Progenitor cell of endocrine pancreas (in vitro differentiated cells): ENCODE measurements at regions not wholly inside any gene's neighbourhood (a gene's known extent, or its start where the extent isn't known, plus 50 kb on each side); places are given as distances from the start of the nearest gene placed in this dataset.

Experiments used
- DNase-seq: peaks from one replicate; pipeline ENCODE4 v3.0.0; 2021; ENCODE audit warnings: low spot score; ENCODE audit not compliant: unreplicated experiment
- H3K27ac Mint-ChIP-seq: 2 replicates; pipeline ENCODE4 v1.8.0; 2021; ENCODE audit warnings: mild to moderate bottlenecking, moderate library complexity, mixed read lengths
- H3K27me3 Mint-ChIP-seq: 2 replicates; pipeline ENCODE4 v1.8.0; 2021; ENCODE audit warnings: mixed read lengths
- H3K36me3 Mint-ChIP-seq: 2 replicates; pipeline ENCODE4 v1.8.0; 2022; ENCODE audit warnings: mixed read lengths; ENCODE audit not compliant: insufficient read depth
- H3K4me1 Mint-ChIP-seq: 2 replicates; pipeline ENCODE4 v1.8.0; 2021; ENCODE audit warnings: low read depth, mixed read lengths
- H3K4me3 Mint-ChIP-seq: 2 replicates; pipeline ENCODE4 v1.8.0; 2021; ENCODE audit warnings: low read depth, mild to moderate bottlenecking, moderate library complexity, mixed read lengths
- H3K9me3 Mint-ChIP-seq: 2 replicates; pipeline ENCODE4 v1.8.0; 2021; ENCODE audit warnings: low read depth, mixed read lengths
- CTCF ChIP-seq: fragments of 200-600 bp; sonication (generic); IDR thresholded peaks from one replicate; pipeline ENCODE4 v1.5.0; 2021; ENCODE audit warnings: antibody characterized with exemption, mild to moderate bottlenecking; ENCODE audit not compliant: unreplicated experiment

DNA sequence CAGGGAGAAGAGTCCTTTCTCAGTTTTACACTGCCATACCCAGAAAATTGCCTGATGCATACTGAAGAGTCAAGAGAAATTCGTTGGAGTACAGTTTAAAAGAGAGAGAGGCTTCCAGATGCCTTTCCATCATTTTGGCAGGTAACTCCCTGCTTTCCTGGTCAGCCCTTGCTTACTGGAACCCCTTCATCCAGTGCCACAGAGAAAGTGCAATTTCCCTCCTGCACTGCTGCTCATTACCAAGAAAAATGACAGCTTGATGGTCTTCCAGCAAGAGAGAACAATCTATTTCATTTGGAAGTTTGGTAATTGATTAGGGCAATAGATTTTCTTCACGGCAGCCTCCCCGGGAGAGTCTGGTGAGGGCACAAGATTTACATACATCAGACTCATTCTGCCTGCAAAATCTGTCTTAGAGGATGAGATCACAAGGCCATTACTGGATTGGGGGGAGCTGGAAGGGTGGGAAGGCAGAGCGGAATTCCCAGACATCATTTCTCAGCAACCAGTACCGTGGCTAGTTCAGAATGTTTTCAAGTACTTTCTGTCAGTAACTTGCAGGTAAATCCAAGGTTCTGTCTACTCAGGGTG lies 102.8 kb upstream of the SLC14A2 start:
- Mint-ChIP-seq H3K27ac (no peak overlapping the region), H3K4me1 (peaks cover 9% of the 10 kb centered on the region), H3K4me3 (no peak overlapping the region), H3K27me3 (peaks cover 9% of the 10 kb centered on the region), H3K9me3 (no peaks in the 10 kb centered on the region), H3K36me3 (no peaks in the 10 kb centered on the region)
- TF ChIP-seq CTCF: no peak
- DNase-seq: no peak

GRCh38 chr18:45517181-45517741 lies 98.0 kb upstream of the SLC14A2 start:
- H3K27me3 Mint-ChIP-seq: peaks cover 9% of the 10 kb centered on the region
- no peaks in the 10 kb centered on the region for H3K9me3 Mint-ChIP-seq
- H3K4me1 Mint-ChIP-seq: peaks cover 12% of the 10 kb centered on the region
- H3K27ac Mint-ChIP-seq: no peak overlapping the region
- DNase-seq: no peak
- TF ChIP-seq CTCF: no peak
- no peak overlapping the region for H3K4me3 Mint-ChIP-seq
- H3K36me3 Mint-ChIP-seq: no peaks in the 10 kb centered on the region

DNA sequence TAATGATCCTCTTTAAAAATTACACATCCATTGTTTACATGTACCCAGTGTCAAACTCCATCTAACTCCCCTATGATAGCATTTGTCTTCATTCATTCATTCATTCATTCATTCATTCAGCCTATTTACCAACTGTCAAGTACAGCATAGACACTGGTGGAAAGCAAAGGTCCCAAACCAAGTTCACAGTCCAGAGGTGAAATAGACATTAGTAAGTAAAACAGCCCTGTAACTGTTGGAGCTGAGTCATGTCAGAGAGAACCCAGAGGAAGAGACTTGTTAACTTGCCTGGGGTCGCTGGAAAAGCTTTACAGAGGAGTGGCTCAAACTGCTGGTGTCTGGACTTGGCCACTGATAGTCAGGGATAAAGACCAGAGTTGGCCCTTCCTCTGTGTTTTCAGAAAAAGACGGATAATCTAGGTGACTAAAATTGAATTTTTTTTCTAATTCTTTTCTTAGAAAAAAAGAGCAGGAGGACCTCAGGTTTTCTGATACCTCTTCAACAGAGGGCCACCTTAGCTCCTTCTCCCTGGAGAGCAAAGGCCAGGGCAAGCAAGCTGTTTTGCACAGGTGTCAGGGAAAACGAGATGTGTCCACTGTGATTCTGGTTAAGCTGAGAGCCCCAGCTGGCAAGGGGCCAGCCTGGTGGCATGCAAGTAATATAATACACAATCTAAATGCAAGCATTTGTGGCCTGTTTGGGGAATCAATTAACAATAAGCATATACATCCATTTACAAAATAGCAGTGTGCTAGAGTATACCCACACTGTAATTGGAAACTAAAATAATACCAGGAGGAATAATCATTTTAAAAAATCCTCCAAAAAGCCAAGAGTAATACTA lies 96.7 kb upstream of the SLC14A2 start:
- H3K4me1 Mint-ChIP-seq: peaks cover 9% of the 10 kb centered on the region
- no peak for TF ChIP-seq CTCF
- no peak overlapping the region for H3K27ac Mint-ChIP-seq
- DNase-seq: no peak
- H3K36me3 Mint-ChIP-seq: no peaks in the 10 kb centered on the region
- no peaks in the 10 kb centered on the region for H3K9me3 Mint-ChIP-seq
- no peak overlapping the region for H3K4me3 Mint-ChIP-seq
- peaks cover 9% of the 10 kb centered on the region for H3K27me3 Mint-ChIP-seq

- DNase-seq: no peak
- H3K9me3 Mint-ChIP-seq: no peaks in the 10 kb centered on the region
- no peak overlapping the region for H3K27ac Mint-ChIP-seq
- no peak for TF ChIP-seq CTCF
- H3K36me3 Mint-ChIP-seq: no peaks in the 10 kb centered on the region
- H3K4me1 Mint-ChIP-seq: peaks cover 9% of the 10 kb centered on the region
- no peak overlapping the region for H3K4me3 Mint-ChIP-seq
- peaks cover 12% of the 10 kb centered on the region for H3K27me3 Mint-ChIP-seq
Measured at GRCh38 chr18:45519411-45520280, 95.6 kb upstream of the SLC14A2 start.

DNA sequence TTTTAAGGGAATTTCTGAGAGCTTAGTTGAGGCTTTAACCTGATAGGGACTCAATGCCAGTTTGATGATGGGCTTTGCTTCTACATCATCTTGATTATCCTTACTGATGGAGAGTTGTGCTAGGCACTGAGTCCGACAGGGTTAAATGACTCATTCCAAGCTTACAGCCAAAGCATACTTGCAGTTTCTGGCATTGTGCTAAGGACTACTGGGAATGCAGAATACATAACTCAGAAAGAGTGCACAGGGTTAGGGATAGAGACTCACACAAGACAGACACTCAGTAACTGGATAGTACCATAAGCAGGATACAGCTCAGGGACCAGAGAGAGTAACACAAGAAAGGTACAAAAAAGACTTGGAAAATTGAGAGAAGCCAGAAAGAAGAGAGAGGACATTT lies 94.1 kb upstream of the SLC14A2 start:
- H3K27me3 Mint-ChIP-seq: peaks cover 6% of the 10 kb centered on the region
- no peak for TF ChIP-seq CTCF
- peaks cover 9% of the 10 kb centered on the region for H3K4me1 Mint-ChIP-seq
- no peaks in the 10 kb centered on the region for H3K9me3 Mint-ChIP-seq
- no peak overlapping the region for H3K4me3 Mint-ChIP-seq
- no peaks in the 10 kb centered on the region for H3K36me3 Mint-ChIP-seq
- no peak overlapping the region for H3K27ac Mint-ChIP-seq
- no peak for DNase-seq
